ENCODE measurements at regions not wholly inside any gene's neighbourhood (a gene's known extent, or its start where the extent isn't known, plus 50 kb on each side); places are given as distances from the start of the nearest gene placed in this dataset.
"Not testable (repeated sequence)": the region's sequence is repeated elsewhere in the genome, so short reads cannot be mapped to it uniquely, and the experiment has no call there.

- DNase-seq: no peak
These were observed 227.4 kb upstream of the ZNF804A start for GRCh38 chr2:184370954-184371353.

GRCh38 chr2:184371641-184372040 is 226.7 kb upstream of the ZNF804A start:
- DNase-seq: no peak

- DNase-seq: no peak
These were observed 225.8 kb upstream of the ZNF804A start for GRCh38 chr2:184372484-184372883.

- no peak for DNase-seq
These were observed 203.7 kb upstream of the ZNF804A start for GRCh38 chr2:184394642-184395041.

- no peak for DNase-seq
These were observed 195.9 kb upstream of the ZNF804A start for GRCh38 chr2:184402381-184402780.

- DNase-seq: not testable (repeated sequence)
These were observed 191.2 kb upstream of the ZNF804A start for GRCh38 chr2:184407041-184407630.

GRCh38 chr2:184410160-184410559 is 188.2 kb upstream of the ZNF804A start:
- no peak for DNase-seq

- DNase-seq: no peak
These were observed 185.1 kb upstream of the ZNF804A start for GRCh38 chr2:184413221-184413620.

- DNase-seq: no peak
These were observed 184.6 kb upstream of the ZNF804A start for GRCh38 chr2:184413671-184414229.

- no peak for DNase-seq
These were observed 182.0 kb upstream of the ZNF804A start for GRCh38 chr2:184416146-184416913.

- no peak for DNase-seq
These were observed 178.6 kb upstream of the ZNF804A start for GRCh38 chr2:184419744-184420143.

- not testable (repeated sequence) for DNase-seq
These were observed 176.9 kb upstream of the ZNF804A start for GRCh38 chr2:184421456-184421855.

GRCh38 chr2:184425083-184425482 is 173.2 kb upstream of the ZNF804A start:
- DNase-seq: no peak

GRCh38 chr2:184444217-184444616 is 154.1 kb upstream of the ZNF804A start:
- no peak for DNase-seq

GRCh38 chr2:184444623-184445223 is 153.6 kb upstream of the ZNF804A start:
- DNase-seq: no peak

GRCh38 chr2:184449760-184450159 is 148.6 kb upstream of the ZNF804A start:
- DNase-seq: no peak

GRCh38 chr2:184452907-184453306 is 145.4 kb upstream of the ZNF804A start:
- no peak for DNase-seq

GRCh38 chr2:184455624-184456023 is 142.7 kb upstream of the ZNF804A start:
- DNase-seq: no peak

GRCh38 chr2:184456693-184457092 is 141.6 kb upstream of the ZNF804A start:
- not testable (repeated sequence) for DNase-seq

GRCh38 chr2:184463102-184463865 is 135.0 kb upstream of the ZNF804A start:
- DNase-seq: no peak

GRCh38 chr2:184463866-184464248 is 134.5 kb upstream of the ZNF804A start:
- DNase-seq: no peak

- DNase-seq: no peak
These were observed 129.5 kb upstream of the ZNF804A start for GRCh38 chr2:184468826-184469225.

- DNase-seq: no peak
These were observed 125.8 kb upstream of the ZNF804A start for GRCh38 chr2:184472481-184472880.
